ENCODE measurements at regions not wholly inside any gene's neighbourhood (a gene's known extent, or its start where the extent isn't known, plus 50 kb on each side); places are given as distances from the start of the nearest gene placed in this dataset.

DNA sequence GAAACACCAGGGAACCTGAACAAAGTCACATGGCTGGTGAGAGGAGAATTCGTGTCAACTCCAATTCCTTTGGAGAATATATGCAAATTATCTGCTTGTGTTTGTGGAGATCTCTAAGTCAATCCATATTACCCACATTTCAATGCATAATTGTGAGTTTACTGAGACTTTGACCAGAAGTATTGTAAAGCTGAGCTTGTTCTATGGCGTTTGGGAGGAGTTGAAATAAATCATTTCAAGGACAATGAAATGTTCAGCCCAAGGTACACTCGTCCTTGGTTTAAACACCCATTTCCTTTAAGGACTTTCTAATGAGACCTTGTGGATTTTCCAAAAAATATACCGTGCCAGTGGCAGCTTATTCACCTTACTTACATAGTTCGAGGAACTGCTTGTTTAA, 186.6 kb upstream of the HDAC9 start:
- no peak overlapping the region for H3K4me3 ChIP-seq (replicated peaks; ENCODE audit: low read depth, low read length)
- DNase-seq (ENCODE audit: low read depth), result no peak
- TF ChIP-seq, protein P1, sequence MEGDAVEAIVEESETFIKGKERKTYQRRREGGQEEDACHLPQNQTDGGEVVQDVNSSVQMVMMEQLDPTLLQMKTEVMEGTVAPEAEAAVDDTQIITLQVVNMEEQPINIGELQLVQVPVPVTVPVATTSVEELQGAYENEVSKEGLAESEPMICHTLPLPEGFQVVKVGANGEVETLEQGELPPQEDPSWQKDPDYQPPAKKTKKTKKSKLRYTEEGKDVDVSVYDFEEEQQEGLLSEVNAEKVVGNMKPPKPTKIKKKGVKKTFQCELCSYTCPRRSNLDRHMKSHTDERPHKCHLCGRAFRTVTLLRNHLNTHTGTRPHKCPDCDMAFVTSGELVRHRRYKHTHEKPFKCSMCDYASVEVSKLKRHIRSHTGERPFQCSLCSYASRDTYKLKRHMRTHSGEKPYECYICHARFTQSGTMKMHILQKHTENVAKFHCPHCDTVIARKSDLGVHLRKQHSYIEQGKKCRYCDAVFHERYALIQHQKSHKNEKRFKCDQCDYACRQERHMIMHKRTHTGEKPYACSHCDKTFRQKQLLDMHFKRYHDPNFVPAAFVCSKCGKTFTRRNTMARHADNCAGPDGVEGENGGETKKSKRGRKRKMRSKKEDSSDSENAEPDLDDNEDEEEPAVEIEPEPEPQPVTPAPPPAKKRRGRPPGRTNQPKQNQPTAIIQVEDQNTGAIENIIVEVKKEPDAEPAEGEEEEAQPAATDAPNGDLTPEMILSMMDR (IDR thresholded peaks at IDR 0.05; ENCODE audit: low read length, missing control alignments), result no peak

DNA sequence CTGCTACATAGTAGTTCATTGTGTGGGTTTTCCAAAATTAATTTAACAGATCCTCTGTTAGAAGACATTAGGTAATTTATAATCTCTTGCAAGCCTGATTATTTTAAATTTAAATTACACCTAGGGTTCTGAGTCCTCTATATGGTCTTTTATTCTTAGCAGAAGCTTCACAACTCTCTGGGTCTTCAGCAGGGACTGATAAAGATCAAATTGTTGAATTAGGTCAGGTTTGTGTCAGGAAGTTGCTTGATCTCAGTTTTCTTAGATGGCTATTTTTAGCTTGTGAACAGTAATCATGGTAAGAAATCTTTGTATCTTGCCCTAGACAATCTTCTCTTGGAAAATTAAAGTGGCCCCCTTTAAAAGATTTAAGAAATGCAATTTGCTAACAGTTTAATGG, 183.1 kb upstream of the HDAC9 start:
- TF ChIP-seq, protein P1 (IDR thresholded peaks at IDR 0.05; ENCODE audit: low read length, missing control alignments), result no peak
- DNase-seq (ENCODE audit: low read depth), result no peak
- H3K4me3 ChIP-seq (replicated peaks; ENCODE audit: low read depth, low read length), result no peak overlapping the region

DNA sequence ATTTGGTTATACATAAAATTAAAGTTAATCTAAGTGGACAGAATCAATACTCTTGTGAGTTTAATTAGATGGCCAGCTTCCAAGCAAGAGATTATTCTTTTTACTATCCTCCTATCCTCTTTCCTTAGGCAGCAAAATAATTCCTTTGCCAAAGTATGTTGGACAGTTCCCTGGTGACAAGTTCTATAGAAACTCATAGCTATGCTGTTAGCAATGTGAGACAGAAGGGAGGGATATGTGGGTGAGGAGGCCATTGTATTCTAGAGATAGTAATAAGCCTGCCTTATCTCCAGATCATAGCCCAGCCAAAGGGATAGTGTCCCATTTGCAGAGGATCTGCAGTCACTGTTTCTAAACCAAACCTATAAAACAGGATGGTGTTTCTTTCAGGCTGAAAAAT, 181.6 kb upstream of the HDAC9 start:
- peak; percentile 19 for DNase-seq (ENCODE audit: low read depth)
- no peak overlapping the region for H3K4me3 ChIP-seq (replicated peaks; ENCODE audit: low read depth, low read length)
- TF ChIP-seq, protein P1 (IDR thresholded peaks at IDR 0.05; ENCODE audit: low read length, missing control alignments), result no peak

DNA sequence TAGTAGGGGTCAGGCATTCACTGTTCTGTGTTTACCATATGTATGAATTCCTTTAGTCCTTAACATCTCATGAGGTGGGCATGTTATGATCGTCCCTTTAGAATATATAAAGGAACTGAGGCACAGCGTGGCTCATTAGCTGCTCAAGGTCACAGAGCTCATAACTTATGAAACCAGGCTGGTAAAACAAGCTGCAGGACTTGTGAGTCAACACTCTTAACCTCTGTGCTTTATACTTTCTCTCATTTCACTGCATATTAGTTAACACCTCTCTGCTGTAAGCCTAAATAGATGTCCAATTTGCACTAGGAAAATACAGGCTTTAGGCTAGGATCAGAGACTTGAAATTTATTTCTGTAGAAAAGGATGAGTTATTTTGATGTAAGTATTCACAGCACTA, 180.3 kb upstream of the HDAC9 start:
- H3K4me3 ChIP-seq (replicated peaks; ENCODE audit: low read depth, low read length), result no peak overlapping the region
- no peak for DNase-seq (ENCODE audit: low read depth)
- TF ChIP-seq, protein P1 (IDR thresholded peaks at IDR 0.05; ENCODE audit: low read length, missing control alignments), result no peak

DNA sequence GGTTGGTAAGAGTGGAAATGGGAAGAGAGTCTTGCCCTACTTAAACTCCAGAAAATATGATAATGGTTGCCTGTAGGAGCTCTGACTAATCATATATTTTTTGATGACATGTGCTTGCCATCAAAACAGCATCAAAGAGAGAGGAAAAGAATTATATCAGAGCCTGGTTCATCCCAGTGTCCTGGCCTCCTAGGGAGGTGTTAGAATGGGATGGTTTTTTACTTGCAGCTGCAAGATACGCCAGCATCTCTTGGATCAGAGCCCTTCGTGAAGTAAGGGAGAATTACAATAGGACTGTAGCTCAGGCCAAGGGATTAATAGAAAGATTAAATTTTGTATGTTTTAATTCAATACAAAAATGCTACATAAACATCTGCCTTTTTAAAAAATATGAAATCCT, 177.6 kb upstream of the HDAC9 start:
- DNase-seq (ENCODE audit: low read depth), result no peak
- no peak overlapping the region for H3K4me3 ChIP-seq (replicated peaks; ENCODE audit: low read depth, low read length)
- TF ChIP-seq, protein P1 (IDR thresholded peaks at IDR 0.05; ENCODE audit: low read length, missing control alignments), result no peak

DNA sequence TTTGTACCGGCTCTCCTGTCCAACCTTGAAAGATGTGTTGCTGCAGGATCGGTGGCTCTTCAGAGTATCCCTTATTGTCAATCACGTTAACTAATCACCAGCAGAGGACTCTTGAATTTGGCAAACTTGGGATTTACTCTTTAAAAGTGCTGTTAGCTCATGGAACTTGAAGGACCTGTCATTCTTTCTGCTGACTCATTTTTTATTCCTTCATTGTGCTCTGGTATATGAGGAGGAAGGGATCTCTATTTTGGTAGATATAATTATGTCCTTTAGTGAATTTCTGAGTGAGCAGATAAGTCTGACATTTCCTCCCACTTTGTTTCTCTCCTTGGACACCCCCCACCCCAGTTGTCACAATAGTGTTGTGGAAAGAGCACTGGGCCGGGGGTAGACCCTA, 175.1 kb upstream of the HDAC9 start:
- H3K4me3 ChIP-seq (replicated peaks; ENCODE audit: low read depth, low read length), result no peak overlapping the region
- TF ChIP-seq, protein P1 (IDR thresholded peaks at IDR 0.05; ENCODE audit: low read length, missing control alignments), result no peak
- peak; percentile 8 for DNase-seq (ENCODE audit: low read depth)

DNA sequence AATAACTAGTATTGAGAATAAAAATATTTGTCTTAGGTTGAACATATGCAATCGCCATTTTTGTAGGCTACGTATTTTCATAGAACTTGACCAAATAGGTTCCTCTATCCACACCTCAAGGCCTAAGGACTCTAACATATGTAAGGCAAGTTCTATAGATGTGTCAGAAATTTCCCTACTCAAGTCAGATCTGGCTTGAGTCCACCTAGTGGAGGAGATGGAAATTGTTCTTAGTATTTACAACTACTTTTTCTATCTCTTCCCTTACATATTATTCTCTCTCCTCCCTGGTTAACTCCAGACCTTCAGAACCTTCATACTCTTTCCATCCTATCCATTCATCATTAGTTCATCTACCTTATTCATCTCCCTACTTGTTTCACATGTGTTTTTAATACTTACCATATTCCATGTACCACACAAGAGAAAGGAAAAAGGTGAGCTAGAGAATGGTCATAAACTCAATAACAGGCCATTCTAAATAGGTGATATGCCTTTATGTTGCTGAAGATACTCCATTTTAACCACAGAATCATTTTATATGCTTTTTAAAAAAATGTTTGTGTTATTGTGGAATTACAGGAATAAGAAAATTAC, 174.5 kb upstream of the HDAC9 start:
- TF ChIP-seq, protein P1 (IDR thresholded peaks at IDR 0.05; ENCODE audit: low read length, missing control alignments), result peak; percentile 69
- peak; percentile 74 for DNase-seq (ENCODE audit: low read depth)
- no peak overlapping the region for H3K4me3 ChIP-seq (replicated peaks; ENCODE audit: low read depth, low read length)
